ENCODE measurements at regions not wholly inside any gene's neighbourhood (a gene's known extent, or its start where the extent isn't known, plus 50 kb on each side); places are given as distances from the start of the nearest gene placed in this dataset.
"Not testable (repeated sequence)": the region's sequence is repeated elsewhere in the genome, so short reads cannot be mapped to it uniquely, and the experiment has no call there.

GRCh38 chr9:7739595-7739994, 60.0 kb downstream of the DMAC1 start:
- DNase-seq (ENCODE audit: extremely low read depth in 1 of 2, low read depth in 1 of 2), result no peak

DNA sequence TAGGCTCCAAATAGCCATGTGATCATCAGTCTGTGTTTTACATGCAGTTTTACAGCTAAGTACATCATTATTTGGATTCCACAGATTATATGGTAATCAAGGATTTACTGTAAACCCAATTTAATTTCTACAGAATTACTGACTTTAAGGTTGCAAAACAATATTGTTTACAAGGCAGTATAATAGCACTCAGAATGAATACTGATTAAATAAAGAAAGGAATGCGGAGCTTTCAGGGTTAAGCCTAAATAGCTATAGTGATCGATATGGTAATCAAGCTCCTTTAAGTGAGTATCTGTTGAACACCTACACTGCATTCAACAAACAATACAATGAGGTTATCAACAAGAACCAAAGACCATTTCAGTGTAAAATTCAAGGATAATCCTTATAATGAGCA, 64.3 kb downstream of the DMAC1 start:
- DNase-seq (ENCODE audit: extremely low read depth in 1 of 2, low read depth in 1 of 2), result no peak

DNA sequence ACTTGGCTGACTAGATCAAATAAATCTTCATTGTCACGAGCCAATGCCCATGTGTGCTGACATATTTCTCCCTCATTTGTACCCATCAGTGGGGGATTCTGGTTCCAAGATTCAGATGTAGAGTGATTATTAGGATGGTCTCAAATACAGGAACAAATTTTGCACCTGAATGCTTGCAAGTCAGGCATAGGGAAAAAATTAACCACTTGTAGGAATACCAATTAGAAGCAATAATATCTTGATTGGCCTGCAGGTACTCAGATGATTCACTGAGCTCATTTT, 69.5 kb downstream of the DMAC1 start:
- no peak for DNase-seq (ENCODE audit: extremely low read depth in 1 of 2, low read depth in 1 of 2)

GRCh38 chr9:7729371-7730163, 70.0 kb downstream of the DMAC1 start:
- no peak for DNase-seq (ENCODE audit: extremely low read depth in 1 of 2, low read depth in 1 of 2)

DNA sequence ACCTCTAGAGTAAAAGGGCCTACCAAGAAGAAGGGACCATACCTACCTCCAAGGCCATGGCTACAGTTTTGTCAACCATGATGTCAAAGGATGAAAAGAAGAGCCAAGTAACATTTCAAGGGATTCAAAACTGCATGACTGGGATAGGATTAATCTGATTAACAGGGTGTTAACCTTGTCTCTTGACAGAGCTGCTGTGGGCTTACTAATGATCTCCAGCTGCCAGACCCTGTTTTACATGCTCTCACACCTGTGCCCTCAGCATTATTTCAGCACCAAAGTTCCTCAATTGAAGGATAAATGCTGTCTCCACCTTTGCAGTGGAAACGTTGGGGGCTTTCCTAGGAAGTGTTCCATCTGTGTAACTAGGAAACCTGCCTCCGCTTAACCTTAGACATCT, 78.3 kb downstream of the DMAC1 start:
- no peak for DNase-seq (ENCODE audit: extremely low read depth in 1 of 2, low read depth in 1 of 2)

- DNase-seq (ENCODE audit: extremely low read depth in 1 of 2, low read depth in 1 of 2), result not testable (repeated sequence)
Observed at GRCh38 chr9:7713088-7713487, 86.5 kb downstream of the DMAC1 start.

GRCh38 chr9:7710686-7711085, 88.9 kb downstream of the DMAC1 start:
- DNase-seq (ENCODE audit: extremely low read depth in 1 of 2, low read depth in 1 of 2), result no peak

DNA sequence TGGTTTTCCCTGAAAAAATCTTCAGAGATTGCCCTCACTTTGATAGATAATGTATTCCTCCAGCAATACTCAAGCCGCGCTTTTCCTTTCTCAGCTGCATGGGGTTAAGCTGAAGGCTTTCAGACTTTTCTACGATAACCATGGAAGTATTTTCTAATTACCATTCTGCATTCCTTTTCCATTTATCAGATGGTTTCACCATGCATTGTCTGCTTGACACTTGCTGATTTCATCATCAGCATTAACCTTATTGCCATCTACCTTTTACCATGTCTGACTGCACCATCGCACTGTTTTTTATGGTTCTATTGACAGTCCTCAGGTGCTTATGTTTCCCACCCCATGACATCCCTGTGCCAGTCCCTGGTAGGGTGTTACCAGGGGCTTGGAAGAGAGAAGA, 91.6 kb downstream of the DMAC1 start:
- no peak for DNase-seq (ENCODE audit: extremely low read depth in 1 of 2, low read depth in 1 of 2)

DNA sequence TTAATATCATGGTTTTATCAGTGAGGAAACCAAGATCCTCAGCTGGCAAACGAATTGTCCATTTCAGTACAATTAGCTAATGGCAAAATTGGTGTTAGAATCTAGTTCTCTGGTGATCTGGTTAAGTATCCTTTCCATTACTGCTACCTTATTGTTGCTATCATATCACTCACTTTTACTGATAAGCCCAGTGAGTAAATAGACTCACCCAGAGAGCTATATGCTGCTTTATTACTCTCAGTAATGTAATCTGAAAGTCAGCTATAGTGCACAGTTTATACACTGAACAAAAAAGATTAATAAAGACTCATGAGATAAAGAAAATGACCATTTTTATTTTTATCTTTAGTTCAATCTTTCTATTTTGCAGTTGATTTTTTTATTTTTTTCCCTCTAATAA, 95.0 kb downstream of the DMAC1 start:
- DNase-seq (ENCODE audit: extremely low read depth in 1 of 2, low read depth in 1 of 2), result no peak

DNA sequence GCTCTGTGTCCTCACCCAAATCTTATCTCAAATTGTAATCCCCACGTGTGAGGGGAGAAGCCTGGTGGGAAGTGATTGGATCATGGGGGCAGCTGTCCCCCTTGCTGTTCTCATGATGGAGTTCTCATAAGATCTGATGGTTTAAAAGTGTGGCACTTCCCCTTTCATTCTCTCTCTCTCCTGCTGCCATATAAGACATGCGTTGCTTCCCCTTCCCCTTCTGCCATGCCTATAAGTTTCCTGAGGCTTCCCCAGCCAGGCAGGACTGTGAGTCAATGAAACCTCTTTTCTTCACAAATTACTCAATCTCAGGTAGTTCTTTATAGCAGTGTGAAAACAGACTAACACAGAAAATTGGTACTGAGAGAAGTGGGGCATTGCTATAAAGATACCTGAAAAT, 107.7 kb downstream of the DMAC1 start:
- no peak for DNase-seq (ENCODE audit: extremely low read depth in 1 of 2, low read depth in 1 of 2)

DNA sequence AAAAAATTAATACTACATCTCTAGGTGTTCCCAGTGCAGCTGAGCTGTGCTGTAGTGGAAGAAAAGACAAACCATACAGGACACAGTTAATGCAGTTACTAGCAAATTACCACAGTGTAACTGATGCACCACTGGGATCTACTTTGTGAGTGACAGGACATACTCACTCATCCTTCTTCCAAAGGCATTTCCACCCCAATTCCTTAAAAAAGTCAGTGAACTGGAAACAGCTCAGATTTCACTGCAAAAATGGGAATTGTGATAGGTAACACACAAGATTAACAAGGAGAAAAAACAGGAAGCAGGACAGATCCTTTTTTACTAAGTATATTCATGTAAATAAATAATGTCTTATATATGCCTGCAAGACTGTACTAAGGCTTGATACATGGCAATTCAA, 109.6 kb downstream of the DMAC1 start:
- no peak for DNase-seq (ENCODE audit: extremely low read depth in 1 of 2, low read depth in 1 of 2)

GRCh38 chr9:7688626-7689025, 111.0 kb downstream of the DMAC1 start:
- DNase-seq (ENCODE audit: extremely low read depth in 1 of 2, low read depth in 1 of 2), result no peak

DNA sequence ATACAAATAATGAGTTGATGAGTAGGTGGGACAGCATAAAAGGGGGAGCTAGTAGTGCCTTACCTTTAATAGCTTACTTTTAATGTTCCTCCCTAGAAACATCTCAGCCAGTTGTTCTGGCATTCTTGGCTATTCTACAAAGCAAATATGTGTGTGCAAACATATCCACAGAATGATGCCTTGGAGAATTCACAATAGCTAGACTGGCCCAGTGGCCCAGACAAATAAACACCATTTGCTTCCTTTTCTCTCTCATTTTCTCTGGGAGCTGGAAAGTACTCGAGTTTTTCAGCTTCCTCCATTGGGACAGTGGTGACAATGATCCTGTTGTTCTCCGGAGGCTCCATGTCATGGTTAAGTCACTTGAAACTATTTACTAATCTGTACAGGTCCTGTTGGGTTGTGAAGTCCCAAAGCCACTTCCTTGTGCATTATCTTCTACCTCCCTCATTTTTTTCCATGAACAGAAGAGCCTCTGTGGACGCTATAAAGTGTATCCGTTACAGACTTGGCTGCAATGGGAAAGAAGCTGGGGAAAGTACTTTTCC, 122.9 kb downstream of the DMAC1 start:
- DNase-seq (ENCODE audit: extremely low read depth in 1 of 2, low read depth in 1 of 2), result no peak

DNA sequence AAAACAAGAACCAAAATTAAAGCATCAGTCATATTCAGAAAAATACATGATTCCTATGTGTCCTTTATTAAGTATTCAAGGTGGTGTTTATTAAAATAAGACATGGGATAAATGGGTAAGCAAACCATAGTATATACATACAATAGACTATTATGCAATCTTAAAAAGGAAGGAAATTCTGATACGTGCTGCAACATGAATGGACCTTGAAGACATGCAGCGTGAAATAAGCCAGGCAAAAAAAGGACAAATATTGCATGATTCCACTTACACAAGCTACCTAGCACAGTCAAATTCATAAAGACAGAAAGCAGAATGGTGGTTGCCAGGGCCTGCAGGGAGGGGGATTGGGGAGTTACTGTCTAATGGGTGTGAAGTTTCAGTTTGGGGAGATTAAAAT, 127.7 kb downstream of the DMAC1 start:
- DNase-seq (ENCODE audit: extremely low read depth in 1 of 2, low read depth in 1 of 2), result no peak

GRCh38 chr9:7668541-7668940, 131.0 kb downstream of the DMAC1 start:
- DNase-seq (ENCODE audit: extremely low read depth in 1 of 2, low read depth in 1 of 2), result no peak

DNA sequence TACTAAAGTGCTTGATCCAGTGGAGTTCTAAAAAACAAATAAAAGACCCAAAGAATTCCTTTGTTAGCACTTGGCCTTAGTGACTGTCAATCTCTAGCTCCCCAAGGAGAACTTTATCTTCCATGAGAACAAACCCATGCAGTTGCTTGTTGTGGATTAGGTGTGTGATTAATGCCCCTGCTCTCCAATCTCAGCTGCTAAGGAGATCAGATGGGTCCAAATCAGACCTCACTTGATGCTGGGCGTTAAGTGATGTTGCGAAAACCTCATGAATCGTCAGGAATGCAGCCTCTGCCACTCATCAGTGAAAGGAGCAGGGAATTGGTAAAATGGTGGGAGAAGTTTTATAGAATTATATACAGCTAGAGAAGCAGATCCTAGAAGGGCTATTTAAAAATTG, 133.7 kb downstream of the DMAC1 start:
- DNase-seq (ENCODE audit: extremely low read depth in 1 of 2, low read depth in 1 of 2), result no peak

DNA sequence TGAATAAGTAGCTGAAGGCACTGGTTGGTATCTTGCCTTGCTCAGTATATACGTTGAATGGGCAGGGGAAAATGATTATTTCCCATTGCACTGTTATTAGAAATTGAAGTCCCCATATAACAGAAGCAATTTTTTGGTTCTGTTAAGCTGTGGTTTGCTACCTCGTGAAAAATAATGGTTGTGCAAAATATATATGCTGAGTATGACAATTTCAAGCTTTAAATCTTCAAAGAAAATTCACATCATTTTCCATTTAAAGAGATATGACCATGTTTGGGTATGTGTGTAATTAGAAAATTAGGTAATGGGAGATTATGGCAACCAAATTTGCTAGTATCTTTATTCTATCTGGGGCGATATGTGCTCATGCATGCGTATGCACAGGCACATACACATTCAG, 139.8 kb downstream of the DMAC1 start:
- DNase-seq (ENCODE audit: extremely low read depth in 1 of 2, low read depth in 1 of 2), result no peak

DNA sequence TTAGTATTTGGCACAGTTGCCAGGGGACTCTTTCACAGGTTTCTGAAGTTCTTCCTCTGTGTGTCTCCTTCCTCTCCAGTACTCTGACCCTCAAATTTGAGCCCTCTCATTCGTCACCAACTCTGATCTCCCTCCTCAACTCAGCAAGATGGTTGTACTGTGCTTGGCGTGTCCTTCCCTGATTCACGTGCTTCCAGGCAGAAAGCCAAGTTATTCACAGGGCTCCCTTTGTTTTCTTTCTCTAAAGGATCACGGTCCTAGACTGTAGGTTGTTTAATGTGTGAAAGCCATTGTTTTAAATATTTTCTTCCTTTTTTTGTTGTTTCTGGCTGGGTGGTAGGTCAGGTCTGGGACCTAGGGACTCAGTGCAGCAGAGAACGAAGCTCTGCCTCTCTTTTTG, 142.9 kb downstream of the DMAC1 start:
- DNase-seq (ENCODE audit: extremely low read depth in 1 of 2, low read depth in 1 of 2), result no peak

DNA sequence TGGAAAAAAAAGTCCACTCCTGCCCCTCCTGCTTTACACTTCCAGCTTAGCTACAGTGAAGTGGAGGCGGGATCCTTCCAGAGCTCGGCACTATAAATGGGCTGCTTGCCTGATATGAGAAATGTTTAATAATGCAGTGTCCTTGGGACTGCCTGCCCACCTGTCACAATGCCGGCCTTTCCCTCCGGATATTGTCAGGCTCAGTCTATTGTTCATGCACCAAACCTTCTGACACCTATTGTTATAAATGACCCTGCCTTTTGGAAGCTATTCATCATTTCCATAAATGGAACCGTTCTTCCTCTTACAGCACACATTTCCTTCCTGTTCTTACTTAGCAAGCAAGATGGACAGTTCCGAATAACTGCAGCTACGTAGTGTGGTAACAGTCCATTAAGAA, 146.3 kb downstream of the DMAC1 start:
- DNase-seq (ENCODE audit: extremely low read depth in 1 of 2, low read depth in 1 of 2), result no peak

- no peak for DNase-seq (ENCODE audit: extremely low read depth in 1 of 2, low read depth in 1 of 2)
Observed at GRCh38 chr9:7640231-7640630, 159.3 kb downstream of the DMAC1 start.

DNA sequence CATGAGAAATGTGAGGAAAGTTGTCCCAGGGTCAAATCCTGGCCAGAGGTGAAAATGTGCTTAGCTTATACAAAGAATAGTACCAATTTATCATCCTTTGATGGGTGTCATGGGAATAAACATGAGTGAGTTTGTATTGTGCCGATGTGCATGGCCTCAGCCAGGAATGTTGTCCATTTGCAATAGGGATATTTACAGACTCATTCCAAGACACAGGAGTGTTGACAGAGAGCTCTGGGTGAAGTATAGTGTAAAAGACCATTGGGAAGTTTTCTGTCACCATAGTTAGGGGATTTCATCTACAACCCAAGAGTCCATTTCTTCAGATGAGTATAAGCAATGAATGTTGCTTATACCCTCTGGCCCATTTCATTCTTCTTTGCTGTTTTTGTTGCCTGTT, 160.1 kb downstream of the DMAC1 start:
- no peak for DNase-seq (ENCODE audit: extremely low read depth in 1 of 2, low read depth in 1 of 2)

DNA sequence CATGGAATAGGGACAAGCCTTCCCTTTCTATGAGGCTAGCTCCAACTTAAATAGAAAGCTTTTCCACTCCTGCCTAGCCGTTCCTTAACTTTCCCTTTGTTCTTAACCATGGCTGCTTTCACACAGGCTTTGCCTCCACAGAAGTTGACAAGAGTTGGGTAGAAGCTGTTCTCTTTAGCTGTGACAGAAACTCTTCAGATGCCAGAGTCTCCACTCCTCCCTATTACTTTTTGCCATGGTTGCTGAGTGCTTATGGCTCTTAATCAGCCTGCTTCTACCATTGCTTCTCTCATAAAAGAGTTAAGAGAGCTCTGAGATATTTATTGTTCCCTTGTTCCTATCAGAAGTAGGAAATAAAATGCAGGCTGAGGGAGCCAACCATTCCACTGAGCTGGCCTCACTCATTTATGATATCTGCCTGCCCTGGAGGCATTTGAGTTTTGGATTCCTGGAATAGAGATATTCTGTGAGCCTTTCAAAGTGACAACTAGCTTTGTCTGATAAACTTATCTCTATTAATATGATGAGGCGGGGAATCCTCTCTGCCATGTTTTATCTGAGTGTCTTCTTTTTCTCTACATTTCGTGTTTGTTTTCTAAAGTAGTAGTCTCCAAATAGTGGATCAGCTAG, 162.6 kb downstream of the DMAC1 start:
- DNase-seq (ENCODE audit: extremely low read depth in 1 of 2, low read depth in 1 of 2), result no peak

GRCh38 chr9:7636309-7636708, 163.3 kb downstream of the DMAC1 start:
- DNase-seq (ENCODE audit: extremely low read depth in 1 of 2, low read depth in 1 of 2), result no peak
